ENCODE measurements at regions not wholly inside any gene's neighbourhood (a gene's known extent, or its start where the extent isn't known, plus 50 kb on each side); places are given as distances from the start of the nearest gene placed in this dataset.

DNA sequence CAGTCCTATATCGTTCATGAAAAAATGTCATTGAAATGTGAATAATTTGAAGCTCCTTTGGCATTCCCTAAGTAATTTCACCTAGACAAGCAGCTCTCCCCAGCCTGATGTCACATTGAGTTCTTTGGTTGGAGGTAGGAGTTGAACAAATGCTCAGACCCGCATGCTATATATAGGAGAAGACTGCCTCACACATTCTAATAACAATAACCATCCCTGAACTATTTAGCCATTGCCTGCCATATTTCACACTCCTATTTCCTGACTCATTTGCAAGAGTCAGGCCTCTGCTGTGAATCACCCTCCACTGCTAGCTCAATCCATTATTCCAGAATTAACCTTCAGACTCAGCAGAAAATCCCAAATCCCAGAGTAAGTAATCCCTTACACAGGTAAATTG, 256.6 kb upstream of the ACVR2A start:
- TF ChIP-seq, protein P1, sequence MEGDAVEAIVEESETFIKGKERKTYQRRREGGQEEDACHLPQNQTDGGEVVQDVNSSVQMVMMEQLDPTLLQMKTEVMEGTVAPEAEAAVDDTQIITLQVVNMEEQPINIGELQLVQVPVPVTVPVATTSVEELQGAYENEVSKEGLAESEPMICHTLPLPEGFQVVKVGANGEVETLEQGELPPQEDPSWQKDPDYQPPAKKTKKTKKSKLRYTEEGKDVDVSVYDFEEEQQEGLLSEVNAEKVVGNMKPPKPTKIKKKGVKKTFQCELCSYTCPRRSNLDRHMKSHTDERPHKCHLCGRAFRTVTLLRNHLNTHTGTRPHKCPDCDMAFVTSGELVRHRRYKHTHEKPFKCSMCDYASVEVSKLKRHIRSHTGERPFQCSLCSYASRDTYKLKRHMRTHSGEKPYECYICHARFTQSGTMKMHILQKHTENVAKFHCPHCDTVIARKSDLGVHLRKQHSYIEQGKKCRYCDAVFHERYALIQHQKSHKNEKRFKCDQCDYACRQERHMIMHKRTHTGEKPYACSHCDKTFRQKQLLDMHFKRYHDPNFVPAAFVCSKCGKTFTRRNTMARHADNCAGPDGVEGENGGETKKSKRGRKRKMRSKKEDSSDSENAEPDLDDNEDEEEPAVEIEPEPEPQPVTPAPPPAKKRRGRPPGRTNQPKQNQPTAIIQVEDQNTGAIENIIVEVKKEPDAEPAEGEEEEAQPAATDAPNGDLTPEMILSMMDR (IDR thresholded peaks at IDR 0.05; ENCODE audit: control insufficient read depth, insufficient read depth, low read depth, low read length, missing control alignments) = no peak
- DNase-seq (ENCODE audit: low read depth) = no peak
- no peak overlapping the region for H3K4me3 ChIP-seq (ENCODE audit: control insufficient read depth, low read depth, low read length)

DNA sequence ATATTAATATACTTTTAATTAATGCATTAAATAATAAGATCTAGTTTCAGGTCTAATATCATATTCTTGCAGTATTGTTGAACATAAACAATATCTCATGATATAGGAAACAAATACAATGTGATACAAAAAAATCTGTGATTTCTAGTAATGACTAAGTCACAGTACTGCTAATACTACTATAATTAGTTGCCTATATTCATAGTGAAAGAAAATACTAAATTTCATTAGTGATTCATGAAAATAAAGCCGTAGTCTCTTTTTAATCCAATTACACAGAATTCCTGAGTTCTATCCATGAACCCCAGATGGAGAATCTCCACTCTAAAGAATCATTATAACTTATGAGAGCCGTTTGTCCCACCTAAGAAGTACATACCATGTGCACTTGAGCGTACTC, 266.3 kb upstream of the ACVR2A start:
- no peak for DNase-seq (ENCODE audit: low read depth)
- no peak overlapping the region for H3K4me3 ChIP-seq (ENCODE audit: control insufficient read depth, low read depth, low read length)
- TF ChIP-seq, protein P1 (IDR thresholded peaks at IDR 0.05; ENCODE audit: control insufficient read depth, insufficient read depth, low read depth, low read length, missing control alignments) = no peak

DNA sequence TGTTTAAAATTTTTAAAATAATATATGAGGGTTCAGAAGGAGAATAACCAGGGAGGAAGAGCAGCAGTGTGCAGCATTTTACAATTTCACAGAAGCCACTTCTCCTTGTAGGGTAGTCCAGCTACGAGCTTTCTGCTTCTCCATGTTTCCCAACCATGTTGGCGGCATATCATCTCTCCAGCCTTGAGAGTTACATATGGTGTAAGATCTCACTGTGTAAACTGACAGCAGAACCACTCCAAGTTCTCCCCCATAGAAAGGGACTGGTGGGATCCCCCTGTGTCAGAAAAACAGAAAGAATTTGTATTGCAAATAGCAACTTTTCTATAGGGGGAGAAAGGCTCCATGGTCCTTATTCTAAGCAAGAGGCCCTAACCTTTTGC, 266.8 kb upstream of the ACVR2A start:
- no peak for DNase-seq (ENCODE audit: low read depth)

DNA sequence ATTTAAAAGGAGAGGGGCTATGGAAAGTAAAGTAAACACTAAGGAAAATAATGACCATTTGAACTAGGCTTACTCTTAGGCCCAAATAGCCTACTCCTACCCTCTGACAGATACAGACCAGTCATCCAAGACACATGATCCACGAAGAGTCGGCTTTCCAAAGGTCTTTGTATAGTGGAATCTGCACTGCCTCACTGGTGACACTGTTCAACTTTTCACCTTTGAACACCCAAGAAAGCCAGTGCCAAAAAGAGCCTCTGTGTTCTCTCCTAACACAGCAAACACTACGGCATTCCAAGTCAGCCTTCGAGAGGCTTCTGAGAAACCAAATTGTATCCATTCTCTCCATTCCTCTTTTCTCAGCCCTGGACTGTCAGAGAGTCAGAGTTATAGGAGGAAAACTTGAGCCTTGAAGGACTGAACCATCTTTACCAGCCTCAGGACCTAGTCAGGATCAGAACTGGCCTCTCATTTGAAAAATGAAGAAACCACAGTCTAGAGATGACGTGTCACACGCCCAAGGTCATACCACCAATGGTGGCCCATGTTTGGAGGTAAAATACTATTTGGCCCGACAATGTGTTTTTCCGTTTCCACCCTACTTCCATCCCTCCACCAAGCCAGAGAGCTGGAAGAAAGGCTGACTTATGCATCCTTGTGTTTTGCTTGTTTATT, 267.4 kb upstream of the ACVR2A start:
- TF ChIP-seq, protein P1 (IDR thresholded peaks at IDR 0.05; ENCODE audit: control insufficient read depth, insufficient read depth, low read depth, low read length, missing control alignments) = no peak
- DNase-seq (ENCODE audit: low read depth) = no peak
- H3K4me3 ChIP-seq (ENCODE audit: control insufficient read depth, low read depth, low read length) = no peak overlapping the region

More for the DNA sequence above, 266.8 kb upstream of the ACVR2A start:
- TF ChIP-seq, protein P1 (IDR thresholded peaks at IDR 0.05; ENCODE audit: control insufficient read depth, insufficient read depth, low read depth, low read length, missing control alignments) = no peak
- H3K4me3 ChIP-seq (ENCODE audit: control insufficient read depth, low read depth, low read length) = no peak overlapping the region

DNA sequence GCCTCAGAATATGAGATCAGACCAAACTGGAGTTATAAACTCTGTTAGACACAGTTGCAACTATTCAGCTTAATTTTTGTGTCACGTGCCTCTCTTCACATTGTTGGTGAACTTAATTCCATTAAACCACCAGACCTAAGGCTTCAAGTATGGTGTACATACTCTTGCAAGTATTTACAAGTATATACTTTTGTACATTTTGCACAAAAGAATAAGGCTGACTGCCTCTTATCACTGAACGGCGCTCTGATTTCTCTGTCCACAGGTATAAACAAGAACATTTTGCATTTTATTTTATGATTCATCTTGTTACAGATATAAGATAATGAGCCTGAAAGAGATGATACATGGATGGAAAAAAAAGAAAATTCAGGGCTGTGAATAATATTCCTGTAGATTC, 269.7 kb upstream of the ACVR2A start:
- H3K4me3 ChIP-seq (ENCODE audit: control insufficient read depth, low read depth, low read length) = no peak overlapping the region
- TF ChIP-seq, protein P1 (IDR thresholded peaks at IDR 0.05; ENCODE audit: control insufficient read depth, insufficient read depth, low read depth, low read length, missing control alignments) = no peak
- DNase-seq (ENCODE audit: low read depth) = no peak

DNA sequence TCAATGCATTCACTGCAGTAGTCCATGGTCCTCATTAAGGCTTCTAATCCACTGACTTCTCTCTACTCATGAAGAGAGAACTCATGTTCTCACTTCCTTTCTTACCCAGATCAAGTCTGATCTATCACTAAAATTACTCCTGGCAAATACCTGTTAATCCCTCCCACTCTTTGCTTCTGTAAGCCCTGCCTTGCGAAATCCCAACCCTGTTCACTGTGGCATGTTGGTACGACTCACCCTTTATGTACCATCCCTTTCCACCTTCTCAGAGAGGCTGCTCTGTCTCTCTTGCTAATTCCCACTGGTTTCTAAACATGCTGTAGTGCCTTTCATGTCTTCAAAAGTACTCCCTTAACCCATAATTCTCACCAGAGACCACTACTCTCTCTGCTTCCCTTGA, 272.2 kb upstream of the ACVR2A start:
- TF ChIP-seq, protein P1 (IDR thresholded peaks at IDR 0.05; ENCODE audit: control insufficient read depth, insufficient read depth, low read depth, low read length, missing control alignments) = no peak
- H3K4me3 ChIP-seq (ENCODE audit: control insufficient read depth, low read depth, low read length) = no peak overlapping the region
- no peak for DNase-seq (ENCODE audit: low read depth)
